SK-N-SH (cell line): ENCODE measurements at regions not wholly inside any gene's neighbourhood (a gene's known extent, or its start where the extent isn't known, plus 50 kb on each side); places are given as distances from the start of the nearest gene placed in this dataset.

Source experiments
- CTCF ChIA-PET: fragments of 300-600, 350-600 bp; formaldehyde crosslinking; extraction: SDS; loops from one replicate; lab custom pipeline; 2021; lab: Yijun Ruan, JAX
- POLR2A ChIA-PET: fragments of 350-600 bp; sonication (Branson Sonifier 250); formaldehyde crosslinking; extraction: SDS; loops from one replicate; lab custom pipeline; 2020; ENCODE audit warnings: antibody characterized with exemption, inconsistent platforms; lab: Yijun Ruan, JAX
- DNase-seq: peaks from one replicate; pipeline ENCODE4 v3.0.0; 2012
- H2AFZ ChIP-seq: fragments of 200-600 bp; sonication (generic); 2 replicates; pipeline ENCODE4 v1.8.1; 2016; ENCODE audit warnings: antibody characterized with exemption, mild to moderate bottlenecking, low read depth
- H3F3A ChIP-seq: fragments of 200-600 bp; sonication (generic); replicated peaks from 2 replicates; pipeline ENCODE3; 2016; ENCODE audit warnings: antibody characterized with exemption, mild to moderate bottlenecking; ENCODE audit not compliant: insufficient read depth
- H3K27ac ChIP-seq, 2 experiments: fragments of 200-500 bp in 1 of 2; fragments of 200-600 bp in 1 of 2; sonication (Bioruptor generic) in 1 of 2; sonication (generic), shearing (Covaris generic) in 1 of 2; 2 replicates each; pipeline versions ENCODE4 v1.5.1 to v1.6.1; 2014 to 2016; ENCODE audit warnings: low read depth in 2 of 2, inconsistent platforms in 1 of 2, low read length in 1 of 2, mild to moderate bottlenecking in 1 of 2, mixed read lengths in 1 of 2
- H3K27me3 ChIP-seq: fragments of 200-600 bp; sonication (generic), shearing (Covaris generic); 2 replicates; pipeline ENCODE4 v1.6.1; 2016; ENCODE audit warnings: mixed run types; ENCODE audit not compliant: insufficient read depth
- H3K36me3 ChIP-seq, 2 experiments: fragments of 200-500 bp in 1 of 2; fragments of 200-600 bp in 1 of 2; sonication (Bioruptor generic) in 1 of 2; sonication (generic) in 1 of 2; replicated peaks in 1 of 2; 2 replicates each; pipeline versions ENCODE3 to v1.5.1; 2014 to 2016; ENCODE audit warnings: low read length in 1 of 2, mild to moderate bottlenecking in 1 of 2; ENCODE audit not compliant: insufficient read depth in 2 of 2, control insufficient read depth in 1 of 2
- H3K4me1 ChIP-seq, 2 experiments: fragments of 200-500 bp in 1 of 2; fragments of 200-600 bp in 1 of 2; sonication (Bioruptor generic) in 1 of 2; sonication (generic), shearing (Covaris generic) in 1 of 2; 2 replicates each; pipeline versions ENCODE4 v1.5.1 to v1.6.1; 2014 to 2016; ENCODE audit warnings: low read depth in 1 of 2, low read length in 1 of 2, mixed run types in 1 of 2; ENCODE audit not compliant: insufficient read depth in 2 of 2, control insufficient read depth in 1 of 2
- H3K4me2 ChIP-seq: fragments of 200-600 bp; sonication (generic), shearing (Covaris generic); 2 replicates; pipeline ENCODE4 v1.6.1; 2017; ENCODE audit warnings: mixed run types
- H3K4me3 ChIP-seq, 2 experiments: fragments of 200-500 bp in 1 of 2; fragments of 200-600 bp in 1 of 2; sonication (Bioruptor generic) in 1 of 2; sonication (generic), shearing (Covaris generic) in 1 of 2; 2 replicates each; pipeline versions ENCODE4 v1.5.1 to v1.8.1; 2014 to 2016; ENCODE audit warnings: low read depth in 2 of 2, inconsistent platforms in 1 of 2, low read length in 1 of 2, mild to moderate bottlenecking in 1 of 2, mixed read lengths in 1 of 2, moderate library complexity in 1 of 2
- H3K79me2 ChIP-seq: fragments of 200-600 bp; sonication (generic); 2 replicates; pipeline ENCODE4 v1.8.1; 2017; ENCODE audit warnings: mild to moderate bottlenecking; ENCODE audit not compliant: insufficient read depth
- H3K9ac ChIP-seq: fragments of 200-600 bp; sonication (generic); 2 replicates; pipeline ENCODE4 v1.6.1; 2017; ENCODE audit warnings: mixed run types
- H3K9me2 ChIP-seq: fragments of 200-600 bp; sonication (generic); 2 replicates; pipeline ENCODE4 v1.6.1; 2017; ENCODE audit warnings: mixed run types
- H3K9me3 ChIP-seq: fragments of 200-600 bp; sonication (generic); 2 replicates; pipeline ENCODE4 v1.6.1; 2017; ENCODE audit warnings: mixed run types, mild to moderate bottlenecking, moderate library complexity
- H4K20me1 ChIP-seq: fragments of 200-600 bp; sonication (generic); 2 replicates; pipeline ENCODE4 v1.6.1; 2017; ENCODE audit warnings: mild to moderate bottlenecking, mixed run types; ENCODE audit not compliant: insufficient read depth
- CHD2 ChIP-seq: fragments of 150-350 bp; IDR thresholded peaks from 2 replicates; pipeline ENCODE4 v1.6.1; 2018; ENCODE audit warnings: low read length; ENCODE audit not compliant: partially characterized antibody
- ELF1 ChIP-seq: IDR thresholded peaks from 2 replicates; pipeline ENCODE4 v1.4.0; 2012
- EZH2phosphoT487 ChIP-seq: fragments of 200-600 bp; sonication (generic); IDR thresholded peaks from 2 replicates; pipeline ENCODE4 v1.6.1; 2017; ENCODE audit warnings: low read depth, mixed run types, mild to moderate bottlenecking, antibody characterized with exemption, moderate library complexity, borderline replicate concordance
- FOXJ3 ChIP-seq: sonication (generic); formaldehyde crosslinking; IDR thresholded peaks from 2 replicates; pipeline ENCODE4 v1.5.1; 2020; ENCODE audit warnings: mild to moderate bottlenecking, missing genetic modification reagents
- FOXM1 ChIP-seq: IDR thresholded peaks from 2 replicates; pipeline ENCODE4 v1.4.0; 2012; ENCODE audit warnings: low read depth, mild to moderate bottlenecking
- JUND ChIP-seq: IDR thresholded peaks from 2 replicates; pipeline ENCODE4 v1.4.0; 2012
- MXI1 ChIP-seq: IDR thresholded peaks from 2 replicates; pipeline ENCODE4 v1.6.1; 2012; ENCODE audit warnings: mild to moderate bottlenecking, low read depth, low read length, improper control_type of control experiment
- NRF1 ChIP-seq: IDR thresholded peaks from 2 replicates; pipeline ENCODE4 v1.6.1; 2012; ENCODE audit warnings: low read depth, mild to moderate bottlenecking, low read length
- PBX3 ChIP-seq: IDR thresholded peaks from 2 replicates; pipeline ENCODE4; 2012
- POLR2AphosphoS5 ChIP-seq: IDR thresholded peaks from 2 replicates; pipeline ENCODE4 v1.6.1; 2012; ENCODE audit warnings: low read depth, low read length
- RAD21 ChIP-seq: IDR thresholded peaks from 2 replicates; pipeline ENCODE4 v1.6.1; 2012; ENCODE audit warnings: mild to moderate bottlenecking, low read length
- REST ChIP-seq: IDR thresholded peaks from 2 replicates; pipeline ENCODE4 v1.6.1; 2012; ENCODE audit warnings: mild to moderate bottlenecking, low read depth, low read length, moderate library complexity
- RXRA ChIP-seq: IDR thresholded peaks from 2 replicates; pipeline ENCODE4 v1.4.0; 2012; ENCODE audit warnings: low read depth, mild to moderate bottlenecking, borderline replicate concordance
- SIN3A ChIP-seq: IDR thresholded peaks from 2 replicates; pipeline ENCODE4 v1.6.1; 2012; ENCODE audit warnings: low read depth, mild to moderate bottlenecking, low read length, moderate library complexity, borderline replicate concordance
- SMC3 ChIP-seq: IDR thresholded peaks from 2 replicates; pipeline ENCODE4 v1.6.1; 2012; ENCODE audit warnings: low read depth, low read length, improper control_type of control experiment
- TAF1 ChIP-seq: IDR thresholded peaks from 2 replicates; pipeline ENCODE4 v1.6.1; 2012; ENCODE audit warnings: low read depth, mild to moderate bottlenecking, low read length, moderate library complexity, borderline replicate concordance
- TEAD4 ChIP-seq: IDR thresholded peaks from 2 replicates; pipeline ENCODE4 v1.4.0; 2012; ENCODE audit warnings: mild to moderate bottlenecking, borderline replicate concordance; ENCODE audit not compliant: insufficient read depth
- USF2 ChIP-seq: fragments of 150-350 bp; IDR thresholded peaks from 2 replicates; pipeline ENCODE4 v1.6.1; 2017; ENCODE audit warnings: antibody characterized with exemption, low read length, low read depth, borderline replicate concordance
- WGBS: methylation state at CpG from one replicate; pipeline ENCODE4 v1.1.6; 2017; ENCODE audit warnings: low lambda C conversion rate; 5-methylcytosine and 5-hydroxymethylcytosine counted together

DNA sequence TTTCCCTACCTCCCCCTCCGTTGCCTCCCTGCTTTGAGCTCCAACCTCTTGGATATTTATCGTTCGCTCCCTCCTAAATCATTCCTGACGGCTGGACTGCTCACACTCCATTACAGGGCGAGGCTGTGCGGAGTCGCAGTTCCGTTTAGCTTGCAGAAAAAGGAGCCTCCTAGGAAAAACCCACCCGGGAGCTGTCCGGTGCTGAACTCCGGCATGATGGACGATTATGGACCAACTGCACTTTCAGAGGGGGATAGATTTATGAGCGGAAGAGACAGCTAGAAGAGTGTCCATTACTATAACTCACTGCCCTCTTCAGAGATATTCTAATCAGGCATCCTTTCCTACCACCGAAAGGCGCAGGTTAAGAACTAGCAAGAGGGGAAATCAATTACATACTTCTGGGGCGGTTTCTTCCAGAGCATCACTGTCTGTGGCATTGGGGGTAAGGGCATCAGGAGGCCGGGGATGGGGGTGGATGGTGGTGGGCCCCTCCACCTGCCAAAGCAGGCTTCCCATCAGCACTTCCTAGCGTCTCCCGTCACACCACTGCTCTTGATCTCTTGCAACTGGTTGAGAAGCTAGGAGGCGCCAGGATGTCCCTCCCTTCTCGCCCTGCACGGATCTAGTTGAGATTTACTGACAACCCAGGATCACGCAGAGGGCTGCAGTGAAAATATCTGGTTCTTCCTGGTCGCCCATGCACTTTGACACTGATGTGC is 251.2 kb downstream of the ENGASE start:
- no peak overlapping the region for H3K9ac ChIP-seq
- H2AFZ ChIP-seq, result no peak overlapping the region
- H3K4me3 ChIP-seq, result no peak overlapping the region
- H3K9me3 ChIP-seq, result no peaks in the 10 kb centered on the region
- TF ChIP-seq TEAD4 (no peak), REST (peak; percentile 95), SMC3 (no peak), JUND (no peak), USF2 (no peak), RXRA (no peak), NRF1 (no peak), ELF1 (no peak), FOXJ3 (CRISPR knock-in tag) (no peak)
- CTCF ChIA-PET, result interaction anchor here (0.7 to 6.1 kb wide), 7 partner anchors 63 to 238 kb away, joined by 3 to 26 read pairs (median 3); no protein-coding TSS in a partner anchor
- WGBS, result 58% methylated on average over 24 of the region's 24 CpGs
- no peaks in the 10 kb centered on the region for H3K9me2 ChIP-seq
- POLR2A ChIA-PET, result no interaction called here
- no peaks in the 10 kb centered on the region for H3F3A ChIP-seq
- H3K27ac ChIP-seq, result no peak overlapping the region
- no peaks in the 10 kb centered on the region; a peak in 1 of 4 replicates for H3K4me1 ChIP-seq
- DNase-seq, result no peak
- H3K36me3 ChIP-seq, result no peaks in the 10 kb centered on the region
- H3K79me2 ChIP-seq, result no peaks in the 10 kb centered on the region
- H3K4me2 ChIP-seq, result no peak overlapping the region
- H3K27me3 ChIP-seq, result no peaks in the 10 kb centered on the region
- H4K20me1 ChIP-seq, result peaks cover 4% of the 10 kb centered on the region; the same call in 1 of the 2 replicates

GRCh38 chr17:79324194-79324593 is 249.6 kb downstream of the ENGASE start:
- Histone ChIP-seq H3K4me2 (no peak overlapping the region), H3K27ac (no peak overlapping the region), H3K9me3 (no peaks in the 10 kb centered on the region), H3K36me3 (no peaks in the 10 kb centered on the region), H3K9me2 (no peaks in the 10 kb centered on the region), H2AFZ (no peak overlapping the region), H4K20me1 (peaks cover 4% of the 10 kb centered on the region; the same call in 1 of the 2 replicates), H3F3A (no peaks in the 10 kb centered on the region), H3K79me2 (no peaks in the 10 kb centered on the region), H3K4me3 (no peak overlapping the region), H3K27me3 (peaks cover 5% of the 10 kb centered on the region; the same call in 1 of the 2 replicates), H3K4me1 (no peaks in the 10 kb centered on the region; a peak in 1 of 4 replicates), H3K9ac (no peak overlapping the region)
- 34% methylated on average over 5 of the region's 5 CpGs for WGBS
- CTCF ChIA-PET, result interaction anchor here (0.6 to 6.1 kb wide), 8 partner anchors 10 to 136 kb away, joined by 3 to 26 read pairs (median 6); no protein-coding TSS in a partner anchor
- POLR2A ChIA-PET, result no interaction called here
- no peak for DNase-seq
- TF ChIP-seq FOXM1 (no peak), RAD21 (no peak), RXRA (no peak), TAF1 (no peak), EZH2phosphoT487 (no peak), CHD2 (no peak), POLR2AphosphoS5 (no peak), PBX3 (no peak), SMC3 (no peak), REST (no peak), SIN3A (no peak), MXI1 (no peak)
